Right atrium auricular region (tissue), 2 donors: ENCODE measurements at regions not wholly inside any gene's neighbourhood (a gene's known extent, or its start where the extent isn't known, plus 50 kb on each side); places are given as distances from the start of the nearest gene placed in this dataset.
A peak's percentile ranks its signal among the peaks of the same experiment; 100 is the strongest.

Source experiments
- DNase-seq: peaks from one replicate; pipeline ENCODE4 v3.0.0-alpha.2; 2019; ENCODE audit warnings: low spot score
- H3K27ac ChIP-seq, 2 donors: fragments of 200-600 bp; sonication (generic); 1 replicate in 1 of 2; 2 replicates in 1 of 2; pipeline ENCODE4 v1.5.1; 2016 to 2019
- H3K27me3 ChIP-seq, 2 donors: fragments of 200-600 bp; sonication (generic); one replicate each; pipeline versions ENCODE4 v1.5.1 to v1.6.0; 2017 to 2019
- H3K36me3 ChIP-seq: fragments of 200-600 bp; sonication (generic); one replicate; pipeline ENCODE4 v1.5.1; 2016
- H3K4me1 ChIP-seq, 2 donors: fragments of 200-600 bp; sonication (generic); one replicate each; pipeline versions ENCODE4 v1.5.1 to v1.6.0; 2017 to 2019
- H3K4me3 ChIP-seq, 2 donors: fragments of 200-600 bp; sonication (generic); 1 replicate in 1 of 2; 2 replicates in 1 of 2; pipeline ENCODE4 v1.5.1; 2017 to 2019; ENCODE audit warnings: mild to moderate bottlenecking in 1 of 2, moderate library complexity in 1 of 2
- H3K9me3 ChIP-seq, 2 donors: fragments of 200-600 bp; sonication (generic); one replicate each; pipeline ENCODE4 v1.5.1; 2019
- CTCF ChIP-seq, 2 donors: fragments of 200-600 bp; sonication (generic); IDR thresholded peaks; one replicate each; pipeline ENCODE4 v1.5.1; 2019; ENCODE audit warnings: antibody characterized with exemption in 2 of 2

- peaks cover 0 to 6% of the 10 kb centered on the region in 2 donors for H3K9me3 ChIP-seq
- no peaks in the 10 kb centered on the region for H3K27me3 ChIP-seq
- no peaks in the 10 kb centered on the region for H3K36me3 ChIP-seq
- H3K27ac ChIP-seq, result no peak overlapping the region
- no peak overlapping the region for H3K4me3 ChIP-seq
- no peaks in the 10 kb centered on the region for H3K4me1 ChIP-seq
- no peak for DNase-seq
- TF ChIP-seq CTCF (IDR thresholded peaks at IDR 0.05), result no peak
These were observed 1907.9 kb downstream of the MRPL39 start for GRCh38 chr21:23699402-23699801.

GRCh38 chr21:23698619-23699018 is 1908.7 kb downstream of the MRPL39 start:
- H3K27ac ChIP-seq, result no peak overlapping the region
- no peak overlapping the region for H3K4me3 ChIP-seq
- H3K27me3 ChIP-seq, result no peaks in the 10 kb centered on the region
- no peak for DNase-seq
- peaks cover 0 to 6% of the 10 kb centered on the region in 2 donors for H3K9me3 ChIP-seq
- no peak for TF ChIP-seq CTCF (IDR thresholded peaks at IDR 0.05)
- no peaks in the 10 kb centered on the region for H3K36me3 ChIP-seq
- H3K4me1 ChIP-seq, result no peaks in the 10 kb centered on the region

- H3K36me3 ChIP-seq, result no peaks in the 10 kb centered on the region
- no peak for DNase-seq
- H3K9me3 ChIP-seq, result peaks cover 0 to 6% of the 10 kb centered on the region in 2 donors
- no peak overlapping the region for H3K27ac ChIP-seq
- no peaks in the 10 kb centered on the region for H3K27me3 ChIP-seq
- no peaks in the 10 kb centered on the region for H3K4me1 ChIP-seq
- no peak for TF ChIP-seq CTCF (IDR thresholded peaks at IDR 0.05)
- H3K4me3 ChIP-seq, result no peak overlapping the region
These were observed 1911.8 kb downstream of the MRPL39 start for GRCh38 chr21:23695443-23695842.

DNA sequence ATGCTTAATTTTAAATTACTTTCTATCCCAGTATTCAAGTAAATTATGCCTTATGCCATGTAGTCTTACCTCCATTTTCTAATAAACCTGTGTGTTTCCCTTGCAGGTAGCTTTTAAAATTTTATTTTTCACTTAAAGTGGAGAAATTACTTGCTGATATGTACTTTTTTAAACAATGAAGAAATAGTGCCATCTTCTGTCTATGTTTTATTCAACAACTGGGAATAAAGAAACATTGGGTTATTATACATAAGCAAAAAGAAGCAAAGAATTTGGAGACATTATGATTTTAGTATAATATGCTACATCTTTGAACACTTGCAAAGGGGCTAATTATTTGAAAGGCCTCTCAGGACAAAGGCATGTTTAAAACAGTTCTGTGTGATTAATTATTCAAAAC is 1912.9 kb downstream of the MRPL39 start:
- Histone ChIP-seq H3K27me3 (no peaks in the 10 kb centered on the region), H3K9me3 (peaks cover 0 to 4% of the 10 kb centered on the region in 2 donors), H3K27ac (no peak overlapping the region), H3K4me3 (no peak overlapping the region), H3K36me3 (no peaks in the 10 kb centered on the region), H3K4me1 (no peaks in the 10 kb centered on the region)
- peak in 1 of 2 donors; percentile 26 for TF ChIP-seq CTCF (IDR thresholded peaks at IDR 0.05)
- no peak for DNase-seq

- no peak for TF ChIP-seq CTCF (IDR thresholded peaks at IDR 0.05)
- DNase-seq, result no peak
- Histone ChIP-seq H3K27me3 (no peaks in the 10 kb centered on the region), H3K36me3 (no peaks in the 10 kb centered on the region), H3K9me3 (no peaks in the 10 kb centered on the region), H3K4me3 (no peak overlapping the region), H3K4me1 (no peaks in the 10 kb centered on the region), H3K27ac (no peak overlapping the region)
These were observed 1917.0 kb downstream of the MRPL39 start for GRCh38 chr21:23690316-23690715.

DNA sequence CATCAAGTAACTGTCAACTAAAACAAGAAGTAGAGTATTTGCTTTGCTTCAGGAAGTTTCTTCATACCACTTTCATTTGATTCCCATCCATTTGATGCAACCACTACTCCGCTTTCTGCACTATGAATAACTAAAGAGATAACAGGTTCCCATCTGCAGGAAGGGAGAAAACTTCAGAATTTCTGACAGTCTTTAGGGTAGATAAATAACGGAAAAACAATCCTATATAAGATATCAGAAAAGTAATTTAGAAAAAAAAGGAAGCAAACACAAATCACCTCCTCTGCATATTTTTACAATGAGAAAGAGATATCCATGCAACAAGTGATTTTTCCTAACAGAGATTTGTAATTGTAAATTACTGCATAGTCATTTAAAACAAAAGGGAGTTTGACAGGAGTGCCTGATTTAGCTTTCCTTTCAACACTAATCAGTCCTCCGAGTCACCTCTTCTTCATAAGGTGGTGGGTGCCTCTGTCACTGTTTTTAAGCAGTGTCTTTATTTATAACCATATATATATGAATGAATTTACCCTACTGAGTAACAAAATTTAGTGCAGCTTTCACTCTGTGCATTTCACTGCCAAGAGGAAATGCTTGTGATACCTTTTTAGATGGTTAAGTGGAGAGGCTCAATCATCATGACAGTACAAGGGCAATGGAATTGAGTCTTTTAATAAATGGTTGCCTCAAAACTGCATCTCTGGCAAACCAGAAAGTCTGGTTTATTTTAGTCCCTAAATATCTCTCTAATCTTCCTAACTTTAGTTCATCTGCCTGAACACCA is 1920.4 kb downstream of the MRPL39 start:
- Histone ChIP-seq H3K9me3 (no peaks in the 10 kb centered on the region), H3K4me1 (no peaks in the 10 kb centered on the region), H3K27ac (no peak overlapping the region), H3K27me3 (no peaks in the 10 kb centered on the region), H3K36me3 (no peaks in the 10 kb centered on the region), H3K4me3 (no peak overlapping the region)
- no peak for TF ChIP-seq CTCF (IDR thresholded peaks at IDR 0.05)
- DNase-seq, result no peak
